HepG2 (cell line): ENCODE measurements at regions not wholly inside any gene's neighbourhood (a gene's known extent, or its start where the extent isn't known, plus 50 kb on each side); places are given as distances from the start of the nearest gene placed in this dataset.

Experiments
- CBFB ChIP-seq: sonication (generic); formaldehyde crosslinking; IDR thresholded peaks from 2 replicates; pipeline ENCODE4 v1.4.0; 2020; ENCODE audit warnings: missing genetic modification reagents
- IKZF4 ChIP-seq: sonication (generic); formaldehyde crosslinking; IDR thresholded peaks from 2 replicates; pipeline ENCODE4 v1.5.1; 2020; ENCODE audit warnings: borderline replicate concordance, mild to moderate bottlenecking, low read depth, missing genetic modification reagents; ENCODE audit errors: not compliant biosample characterization
- PRDM10 ChIP-seq: sonication (generic); formaldehyde crosslinking; IDR thresholded peaks from 2 replicates; pipeline ENCODE4 v1.4.0; 2020; ENCODE audit warnings: low read depth, missing genetic modification reagents
- SALL1 ChIP-seq: sonication (generic); formaldehyde crosslinking; IDR thresholded peaks from 2 replicates; pipeline ENCODE4 v1.8.0; 2022; ENCODE audit warnings: mild to moderate bottlenecking, missing genetic modification reagents

GRCh38 chr6:6744551-6744950 lies 156.0 kb downstream of the LY86 start:
- TF ChIP-seq PRDM10 (CRISPR knock-in tag) = no peak
- TF ChIP-seq SALL1 (CRISPR knock-in tag) = no peak
- TF ChIP-seq IKZF4 (CRISPR knock-in tag) = no peak
- TF ChIP-seq CBFB (CRISPR knock-in tag) = no peak
